H1 (cell line): ENCODE measurements at regions not wholly inside any gene's neighbourhood (a gene's known extent, or its start where the extent isn't known, plus 50 kb on each side); places are given as distances from the start of the nearest gene placed in this dataset.

Experiments used
- BACH1 ChIP-seq: IDR thresholded peaks from 2 replicates; pipeline ENCODE4 v1.6.1; 2012; ENCODE audit warnings: low read length, improper control_type of control experiment
- FOSL1 ChIP-seq: IDR thresholded peaks from 2 replicates; pipeline ENCODE4 v1.6.1; 2011; ENCODE audit warnings: mild to moderate bottlenecking, low read depth, low read length, moderate library complexity; ENCODE audit not compliant: insufficient read depth
- SIX5 ChIP-seq: IDR thresholded peaks from 2 replicates; pipeline ENCODE4 v1.6.1; 2011; ENCODE audit warnings: mild to moderate bottlenecking, low read depth, low read length
- TF ChIP-seq, protein P1 (sequence below): IDR thresholded peaks from 2 replicates; pipeline ENCODE4 v1.6.1; 2011; ENCODE audit warnings: low read depth, mild to moderate bottlenecking, low read length; ENCODE audit not compliant: insufficient read depth
- TF ChIP-seq, protein P2 (sequence below), 3 experiments: IDR thresholded peaks; 1 replicate in 2 of 3; 2 replicates in 1 of 3; pipeline versions ENCODE4 v1.5.1 to v1.6.1; 2011; ENCODE audit warnings: low read length in 3 of 3, mild to moderate bottlenecking in 3 of 3, inconsistent platforms in 2 of 3, low read depth in 1 of 3, moderate library complexity in 1 of 3; ENCODE audit not compliant: insufficient read depth in 1 of 3; ENCODE audit errors: control extremely low read depth in 1 of 3

DNA sequence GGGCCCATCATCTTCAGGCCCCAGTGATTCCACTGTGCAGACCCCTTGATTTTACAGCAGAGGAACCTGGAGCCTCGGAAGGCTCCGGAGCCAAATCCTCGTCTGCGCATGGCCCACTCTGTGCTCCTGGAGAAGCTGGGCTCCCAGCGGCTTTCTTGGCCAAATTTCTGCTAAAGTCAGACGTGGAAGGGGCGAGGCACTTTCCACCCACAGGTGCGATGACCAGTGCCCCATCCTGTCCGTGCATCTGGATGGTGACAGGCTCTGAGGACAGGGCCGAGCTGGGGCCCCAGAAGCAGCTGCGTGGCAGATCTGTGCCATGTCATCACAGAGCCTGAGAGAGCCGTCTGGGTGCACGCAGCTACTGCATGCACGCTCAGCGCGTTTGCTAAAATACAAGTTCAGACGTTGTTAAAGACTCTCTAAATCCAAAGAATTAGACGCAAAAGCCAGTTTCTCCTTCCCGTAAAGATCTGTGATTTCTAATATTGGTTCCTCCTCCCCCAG lies 57.2 kb downstream of the JAKMIP3 start (continued):
- TF ChIP-seq FOSL1 (no peak), BACH1 (no peak), SIX5 (no peak)
- TF ChIP-seq, protein P1, sequence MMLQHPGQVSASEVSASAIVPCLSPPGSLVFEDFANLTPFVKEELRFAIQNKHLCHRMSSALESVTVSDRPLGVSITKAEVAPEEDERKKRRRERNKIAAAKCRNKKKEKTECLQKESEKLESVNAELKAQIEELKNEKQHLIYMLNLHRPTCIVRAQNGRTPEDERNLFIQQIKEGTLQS = no peak
- TF ChIP-seq, protein P2, sequence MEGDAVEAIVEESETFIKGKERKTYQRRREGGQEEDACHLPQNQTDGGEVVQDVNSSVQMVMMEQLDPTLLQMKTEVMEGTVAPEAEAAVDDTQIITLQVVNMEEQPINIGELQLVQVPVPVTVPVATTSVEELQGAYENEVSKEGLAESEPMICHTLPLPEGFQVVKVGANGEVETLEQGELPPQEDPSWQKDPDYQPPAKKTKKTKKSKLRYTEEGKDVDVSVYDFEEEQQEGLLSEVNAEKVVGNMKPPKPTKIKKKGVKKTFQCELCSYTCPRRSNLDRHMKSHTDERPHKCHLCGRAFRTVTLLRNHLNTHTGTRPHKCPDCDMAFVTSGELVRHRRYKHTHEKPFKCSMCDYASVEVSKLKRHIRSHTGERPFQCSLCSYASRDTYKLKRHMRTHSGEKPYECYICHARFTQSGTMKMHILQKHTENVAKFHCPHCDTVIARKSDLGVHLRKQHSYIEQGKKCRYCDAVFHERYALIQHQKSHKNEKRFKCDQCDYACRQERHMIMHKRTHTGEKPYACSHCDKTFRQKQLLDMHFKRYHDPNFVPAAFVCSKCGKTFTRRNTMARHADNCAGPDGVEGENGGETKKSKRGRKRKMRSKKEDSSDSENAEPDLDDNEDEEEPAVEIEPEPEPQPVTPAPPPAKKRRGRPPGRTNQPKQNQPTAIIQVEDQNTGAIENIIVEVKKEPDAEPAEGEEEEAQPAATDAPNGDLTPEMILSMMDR (IDR thresholded peaks at IDR 0.05; ENCODE audit: control extremely low read depth in 1 of 3, insufficient read depth in 1 of 3, low read depth in 1 of 3, low read length in 3 of 3) = no peak
- TF ChIP-seq, all 59 proteins: peak for 0
